Activated naive CD4-positive, alpha-beta T cell treated with anti-CD3 and anti-CD28 coated beads, Interleukin-2, amount 50 U/mL, for 24 hours (primary cell): ENCODE measurements at regions not wholly inside any gene's neighbourhood (a gene's known extent, or its start where the extent isn't known, plus 50 kb on each side); places are given as distances from the start of the nearest gene placed in this dataset.

Experiments
- H3K27ac Mint-ChIP-seq: one replicate; pipeline ENCODE4 v1.8.0; 2021; ENCODE audit warnings: mild to moderate bottlenecking, mixed read lengths
- H3K27me3 Mint-ChIP-seq: one replicate; pipeline ENCODE4 v1.8.0; 2021; ENCODE audit warnings: mixed read lengths
- H3K36me3 Mint-ChIP-seq: one replicate; pipeline ENCODE4 v1.8.0; 2021; ENCODE audit warnings: mixed read lengths
- H3K4me1 Mint-ChIP-seq: one replicate; pipeline ENCODE4 v1.8.0; 2021; ENCODE audit warnings: mixed read lengths
- H3K4me3 Mint-ChIP-seq: one replicate; pipeline ENCODE4 v1.8.0; 2021; ENCODE audit warnings: mild to moderate bottlenecking, mixed read lengths
- H3K9me3 Mint-ChIP-seq: one replicate; pipeline ENCODE4 v1.8.0; 2021; ENCODE audit warnings: mixed read lengths

GRCh38 chr9:107431461-107431860 lies 58.1 kb downstream of the KLF4 start:
- Mint-ChIP-seq H3K27me3 (peaks cover 4% of the 10 kb centered on the region), H3K4me1 (no peaks in the 10 kb centered on the region), H3K4me3 (no peak overlapping the region), H3K36me3 (no peaks in the 10 kb centered on the region), H3K27ac (no peak overlapping the region), H3K9me3 (no peaks in the 10 kb centered on the region)

GRCh38 chr9:107430071-107430470 lies 59.5 kb downstream of the KLF4 start:
- peaks cover 2% of the 10 kb centered on the region for H3K27me3 Mint-ChIP-seq
- H3K4me1 Mint-ChIP-seq, result no peaks in the 10 kb centered on the region
- H3K36me3 Mint-ChIP-seq, result no peaks in the 10 kb centered on the region
- no peaks in the 10 kb centered on the region for H3K9me3 Mint-ChIP-seq
- no peak overlapping the region for H3K27ac Mint-ChIP-seq
- H3K4me3 Mint-ChIP-seq, result no peak overlapping the region

- Mint-ChIP-seq H3K36me3 (no peaks in the 10 kb centered on the region), H3K9me3 (no peaks in the 10 kb centered on the region), H3K27me3 (peaks cover 5% of the 10 kb centered on the region), H3K27ac (no peak overlapping the region), H3K4me1 (no peaks in the 10 kb centered on the region), H3K4me3 (no peak overlapping the region)
These were observed 63.4 kb downstream of the KLF4 start for GRCh38 chr9:107426126-107426525.

DNA sequence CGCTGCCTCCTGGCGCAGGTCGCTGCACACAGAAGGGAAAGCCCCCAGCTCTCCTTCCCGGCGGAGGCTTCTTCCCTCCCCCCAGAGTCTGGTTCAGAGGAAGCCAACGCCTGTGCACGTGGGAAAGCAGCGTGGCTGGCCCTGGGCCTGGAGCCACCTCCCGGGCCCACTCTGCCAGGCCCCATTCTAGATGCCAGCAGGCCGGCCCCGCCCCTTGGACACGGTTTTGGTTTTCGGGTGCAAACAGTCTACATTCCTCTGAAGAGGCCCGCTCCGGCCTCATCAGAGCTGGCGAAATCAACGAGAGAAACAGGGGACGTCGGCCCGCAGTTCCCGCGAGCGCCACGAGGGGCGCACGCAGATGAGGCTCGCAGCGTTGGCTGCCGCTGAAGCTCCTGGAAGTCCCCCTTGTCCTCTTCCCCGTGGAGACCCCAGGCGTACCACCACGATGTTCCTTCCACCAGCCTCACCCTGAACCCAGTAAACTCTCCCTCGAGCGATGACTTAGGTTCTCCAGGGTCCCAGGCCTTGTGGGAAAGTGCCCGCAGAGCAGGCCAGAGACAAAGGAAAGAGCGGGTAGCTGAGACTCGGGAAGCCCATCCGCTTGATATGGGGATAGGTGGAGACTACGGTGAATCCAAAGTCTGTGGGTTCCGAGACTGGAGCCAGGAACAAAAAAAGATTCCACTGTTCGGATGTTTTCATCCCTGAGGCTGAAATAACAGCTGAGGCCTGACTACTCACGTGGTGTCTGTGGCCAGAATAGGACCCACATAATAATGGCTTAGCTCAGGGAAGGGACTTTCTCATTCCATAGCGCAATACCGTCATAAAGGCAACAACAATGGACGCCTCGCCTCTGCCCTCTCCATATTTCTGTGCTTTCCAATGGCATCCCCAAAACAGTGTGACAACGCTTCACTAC lies 64.2 kb downstream of the KLF4 start:
- peak overlapping the region; percentile 76 for H3K4me3 Mint-ChIP-seq

GRCh38 chr9:107423540-107423939 lies 66.0 kb downstream of the KLF4 start:
- Mint-ChIP-seq H3K9me3 (no peaks in the 10 kb centered on the region), H3K4me3 (no peak overlapping the region), H3K4me1 (no peaks in the 10 kb centered on the region), H3K27me3 (peaks cover 8% of the 10 kb centered on the region), H3K27ac (no peak overlapping the region), H3K36me3 (no peaks in the 10 kb centered on the region)

More for the DNA sequence above, 64.2 kb downstream of the KLF4 start:
- Mint-ChIP-seq H3K36me3 (no peaks in the 10 kb centered on the region), H3K27me3 (peaks cover 5% of the 10 kb centered on the region), H3K9me3 (no peaks in the 10 kb centered on the region), H3K4me1 (no peaks in the 10 kb centered on the region), H3K27ac (no peak overlapping the region)

- H3K27me3 Mint-ChIP-seq, result peaks cover 8% of the 10 kb centered on the region
- no peak overlapping the region for H3K4me3 Mint-ChIP-seq
- H3K4me1 Mint-ChIP-seq, result no peaks in the 10 kb centered on the region
- H3K9me3 Mint-ChIP-seq, result no peaks in the 10 kb centered on the region
- H3K27ac Mint-ChIP-seq, result no peak overlapping the region
- H3K36me3 Mint-ChIP-seq, result no peaks in the 10 kb centered on the region
These were observed 67.1 kb downstream of the KLF4 start for GRCh38 chr9:107422189-107423185.

DNA sequence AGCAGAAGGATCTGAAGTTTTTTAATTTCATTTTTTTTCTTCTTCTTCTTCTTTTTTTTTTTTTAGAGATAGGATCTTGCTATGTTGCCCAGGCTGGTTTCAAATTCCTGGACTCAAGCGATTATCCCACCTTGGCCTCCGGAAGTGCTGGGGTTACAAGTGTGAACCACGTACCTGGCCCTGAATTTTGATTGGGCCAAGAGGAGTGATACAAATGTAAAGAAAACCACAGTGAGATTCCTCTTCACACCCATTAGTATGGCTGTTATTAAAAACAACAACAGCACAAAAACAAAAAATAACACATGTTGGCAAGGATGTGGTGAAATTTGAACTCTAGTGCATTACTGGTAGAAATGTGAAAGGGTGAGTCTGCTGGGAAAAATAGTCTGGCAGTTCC lies 79.1 kb downstream of the KLF4 start:
- Mint-ChIP-seq H3K9me3 (no peaks in the 10 kb centered on the region), H3K27ac (no peak overlapping the region), H3K4me3 (no peak overlapping the region), H3K27me3 (peaks cover 5% of the 10 kb centered on the region), H3K36me3 (no peaks in the 10 kb centered on the region), H3K4me1 (no peaks in the 10 kb centered on the region)

GRCh38 chr9:107409581-107410389 lies 79.8 kb downstream of the KLF4 start:
- H3K4me1 Mint-ChIP-seq, result no peaks in the 10 kb centered on the region
- H3K36me3 Mint-ChIP-seq, result no peaks in the 10 kb centered on the region
- no peaks in the 10 kb centered on the region for H3K9me3 Mint-ChIP-seq
- no peak overlapping the region for H3K27ac Mint-ChIP-seq
- H3K4me3 Mint-ChIP-seq, result no peak overlapping the region
- H3K27me3 Mint-ChIP-seq, result peaks cover 5% of the 10 kb centered on the region

DNA sequence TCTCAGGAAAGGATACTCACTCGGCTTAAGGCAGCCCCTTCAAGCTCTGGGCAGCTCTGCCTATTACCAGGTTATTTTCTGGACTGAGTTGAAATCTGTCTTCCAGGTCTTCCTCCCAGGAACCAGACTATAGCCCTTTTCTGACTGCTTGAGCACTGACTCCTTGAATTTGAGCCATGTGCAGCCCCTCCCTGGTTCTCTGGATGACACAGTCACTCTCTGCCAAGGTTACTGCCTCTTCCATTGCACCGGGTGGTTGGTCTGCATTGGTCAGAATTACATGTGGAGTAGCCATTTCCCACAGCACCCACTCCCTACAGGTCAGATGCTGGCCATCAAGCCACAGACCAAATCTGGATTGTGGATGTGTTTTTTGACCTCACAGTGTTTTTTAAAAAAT lies 81.9 kb downstream of the KLF4 start:
- no peaks in the 10 kb centered on the region for H3K4me1 Mint-ChIP-seq
- H3K27me3 Mint-ChIP-seq, result peaks cover 9% of the 10 kb centered on the region
- H3K27ac Mint-ChIP-seq, result no peak overlapping the region
- no peak overlapping the region for H3K4me3 Mint-ChIP-seq
- no peaks in the 10 kb centered on the region for H3K36me3 Mint-ChIP-seq
- no peaks in the 10 kb centered on the region for H3K9me3 Mint-ChIP-seq

DNA sequence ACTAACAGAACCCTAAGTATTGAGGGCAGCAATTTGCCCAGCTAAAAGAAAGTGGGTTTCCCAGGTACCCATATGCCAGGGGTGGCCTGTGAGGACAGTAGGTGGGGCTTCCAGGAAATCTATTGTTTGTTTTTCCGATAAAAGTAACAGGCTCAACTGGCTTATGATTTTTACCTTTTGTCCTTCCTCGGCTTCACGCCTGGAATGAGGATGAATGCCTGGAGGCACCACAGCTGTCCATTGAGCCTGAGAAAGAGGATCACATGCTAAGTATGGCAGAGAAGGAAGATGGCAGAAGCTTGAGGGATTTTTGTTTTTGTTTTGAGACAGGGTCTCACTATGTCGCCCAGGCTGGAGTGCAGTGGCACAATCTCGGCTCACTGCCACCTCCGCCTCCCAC lies 84.1 kb downstream of the KLF4 start:
- Mint-ChIP-seq H3K36me3 (no peaks in the 10 kb centered on the region), H3K4me1 (no peaks in the 10 kb centered on the region), H3K4me3 (no peak overlapping the region), H3K27me3 (peaks cover 7% of the 10 kb centered on the region), H3K9me3 (no peaks in the 10 kb centered on the region), H3K27ac (no peak overlapping the region)

- no peak overlapping the region for H3K27ac Mint-ChIP-seq
These were observed 84.8 kb downstream of the KLF4 start for GRCh38 chr9:107404736-107405135.

DNA sequence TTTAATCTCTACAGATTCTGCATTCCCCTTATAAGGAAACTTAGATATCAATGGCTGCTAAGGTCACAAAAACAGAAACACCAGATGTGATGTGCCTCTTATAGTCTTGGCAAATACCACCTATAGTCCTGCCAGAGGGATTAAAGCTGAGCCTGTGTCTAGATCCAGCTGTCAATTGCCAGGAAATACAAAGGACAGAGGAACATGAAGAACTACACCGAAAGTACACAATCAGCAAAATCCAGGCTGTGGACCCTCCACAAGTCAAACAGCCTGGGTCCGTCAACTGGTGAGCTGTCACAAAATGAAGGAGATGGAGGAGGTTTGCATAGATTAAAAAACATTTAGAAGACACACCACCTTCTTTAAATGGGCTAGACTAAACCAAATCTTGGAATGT lies 85.4 kb downstream of the KLF4 start:
- Mint-ChIP-seq H3K4me1 (no peaks in the 10 kb centered on the region), H3K9me3 (no peaks in the 10 kb centered on the region), H3K27me3 (peaks cover 7% of the 10 kb centered on the region), H3K27ac (no peak overlapping the region), H3K4me3 (no peak overlapping the region), H3K36me3 (no peaks in the 10 kb centered on the region)

More at GRCh38 chr9:107404736-107405135, 84.8 kb downstream of the KLF4 start:
- Mint-ChIP-seq H3K9me3 (no peaks in the 10 kb centered on the region), H3K27me3 (peaks cover 7% of the 10 kb centered on the region), H3K4me3 (no peak overlapping the region), H3K4me1 (no peaks in the 10 kb centered on the region), H3K36me3 (no peaks in the 10 kb centered on the region)

DNA sequence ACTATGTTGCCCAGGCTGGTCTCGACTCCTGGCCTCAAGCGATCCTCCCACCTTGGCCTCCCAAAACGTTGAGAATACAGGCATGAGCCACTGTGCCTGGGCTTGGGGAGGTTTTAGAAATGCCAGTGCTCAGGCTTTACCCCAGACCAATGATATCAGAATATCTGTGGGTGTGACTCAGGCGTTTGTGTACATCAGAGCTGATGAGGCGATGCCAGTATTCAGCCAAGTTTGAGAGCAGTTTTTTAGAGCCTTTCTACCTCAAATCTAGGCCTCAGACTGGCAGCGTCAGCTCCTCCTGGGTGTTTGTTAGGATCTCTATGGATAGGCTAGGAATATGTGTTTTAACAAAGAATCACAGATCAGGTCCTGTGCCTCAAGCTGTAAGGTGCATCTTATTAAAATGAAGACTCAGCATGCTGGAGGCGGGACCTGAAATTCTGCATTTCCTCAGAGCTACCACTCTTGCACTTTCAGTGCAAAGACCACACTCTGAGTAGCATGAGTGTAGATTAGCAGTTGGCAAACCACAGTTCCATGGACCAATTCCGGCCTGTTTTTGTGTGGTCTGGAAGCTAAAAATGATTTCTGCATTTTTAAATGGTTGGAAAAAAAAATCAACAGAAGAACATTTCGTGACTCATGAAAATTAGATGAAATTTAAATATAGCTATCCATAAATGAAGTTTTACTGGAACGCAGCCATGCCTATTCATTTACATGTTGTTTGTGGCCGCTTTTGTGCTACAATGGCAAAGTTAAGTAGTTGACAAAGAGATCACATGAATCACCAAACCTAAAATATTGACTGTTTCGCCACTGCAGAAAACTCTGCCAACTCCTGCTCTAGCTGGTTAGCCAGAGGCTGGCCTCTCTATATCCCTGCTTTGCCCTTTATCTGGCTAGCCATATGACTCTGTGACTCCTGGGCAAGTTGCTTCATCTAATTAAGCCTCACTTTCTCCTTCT lies 92.2 kb downstream of the KLF4 start:
- no peaks in the 10 kb centered on the region for H3K36me3 Mint-ChIP-seq
- H3K4me3 Mint-ChIP-seq, result no peak overlapping the region
- H3K9me3 Mint-ChIP-seq, result no peaks in the 10 kb centered on the region
- no peaks in the 10 kb centered on the region for H3K4me1 Mint-ChIP-seq
- H3K27me3 Mint-ChIP-seq, result no peaks in the 10 kb centered on the region
- H3K27ac Mint-ChIP-seq, result no peak overlapping the region

DNA sequence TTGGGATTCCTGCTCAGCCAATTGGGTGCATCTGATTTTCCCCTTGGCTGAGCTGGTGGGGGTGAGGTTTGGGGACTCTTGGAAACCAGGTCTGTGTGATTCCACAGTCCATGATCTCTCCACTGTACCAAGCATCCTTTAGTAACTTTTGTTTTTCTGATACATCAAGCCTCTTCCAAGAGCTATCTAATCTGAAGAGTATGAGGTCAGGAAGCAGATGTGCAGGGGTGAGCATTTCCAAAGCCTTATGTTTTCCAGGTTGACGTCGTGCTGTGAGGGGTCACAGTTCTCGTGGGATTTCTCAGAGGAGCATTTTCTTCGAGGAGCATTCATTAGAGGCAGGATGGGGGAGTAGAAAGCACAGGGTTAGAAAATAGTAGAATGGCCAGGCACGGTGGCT lies 95.3 kb downstream of the KLF4 start:
- H3K27ac Mint-ChIP-seq, result no peak overlapping the region
- no peaks in the 10 kb centered on the region for H3K9me3 Mint-ChIP-seq
- H3K4me1 Mint-ChIP-seq, result no peaks in the 10 kb centered on the region
- H3K36me3 Mint-ChIP-seq, result no peaks in the 10 kb centered on the region
- H3K4me3 Mint-ChIP-seq, result no peak overlapping the region
- no peaks in the 10 kb centered on the region for H3K27me3 Mint-ChIP-seq
